CMK (cell line): ENCODE measurements at regions not wholly inside any gene's neighbourhood (a gene's known extent, or its start where the extent isn't known, plus 50 kb on each side); places are given as distances from the start of the nearest gene placed in this dataset.
A peak's percentile ranks its signal among the peaks of the same experiment; 100 is the strongest.

Experiments
- DNase-seq: peaks from one replicate; pipeline ENCODE4 v3.0.0-alpha.2; 2010; ENCODE audit warnings: low read depth

GRCh38 chr2:136242100-136242499 lies 124.2 kb upstream of the CXCR4 start:
- DNase-seq = no peak

GRCh38 chr2:136239079-136239685 lies 121.2 kb upstream of the CXCR4 start:
- no peak for DNase-seq

GRCh38 chr2:136238286-136239078 lies 120.5 kb upstream of the CXCR4 start:
- peak; percentile 46 for DNase-seq

GRCh38 chr2:136236019-136236418 lies 118.1 kb upstream of the CXCR4 start:
- DNase-seq = no peak

- DNase-seq = no peak
These were observed 117.6 kb upstream of the CXCR4 start for GRCh38 chr2:136235546-136235945.

- no peak for DNase-seq
These were observed 116.3 kb upstream of the CXCR4 start for GRCh38 chr2:136234261-136234660.

- no peak for DNase-seq
These were observed 115.3 kb upstream of the CXCR4 start for GRCh38 chr2:136233298-136233697.

GRCh38 chr2:136232456-136233172 lies 114.7 kb upstream of the CXCR4 start:
- no peak for DNase-seq

GRCh38 chr2:136230464-136230863 lies 112.5 kb upstream of the CXCR4 start:
- DNase-seq = no peak

- no peak for DNase-seq
These were observed 109.0 kb upstream of the CXCR4 start for GRCh38 chr2:136226903-136227302.

- no peak for DNase-seq
These were observed 108.2 kb upstream of the CXCR4 start for GRCh38 chr2:136225950-136226835.

- DNase-seq = no peak
These were observed 105.3 kb upstream of the CXCR4 start for GRCh38 chr2:136223274-136223673.

- DNase-seq = no peak
These were observed 104.9 kb upstream of the CXCR4 start for GRCh38 chr2:136222862-136223261.

GRCh38 chr2:136221026-136221425 lies 103.1 kb upstream of the CXCR4 start:
- no peak for DNase-seq

- DNase-seq = no peak
These were observed 102.0 kb upstream of the CXCR4 start for GRCh38 chr2:136219963-136220362.

- no peak for DNase-seq
These were observed 101.4 kb upstream of the CXCR4 start for GRCh38 chr2:136219341-136219740.

- no peak for DNase-seq
These were observed 100.0 kb upstream of the CXCR4 start for GRCh38 chr2:136217996-136218395.

GRCh38 chr2:136215908-136216472 lies 98.0 kb upstream of the CXCR4 start:
- no peak for DNase-seq

- DNase-seq = no peak
These were observed 97.5 kb upstream of the CXCR4 start for GRCh38 chr2:136215449-136215848.

- DNase-seq = no peak
These were observed 96.6 kb upstream of the CXCR4 start for GRCh38 chr2:136214307-136215200.

GRCh38 chr2:136213836-136214235 lies 95.9 kb upstream of the CXCR4 start:
- DNase-seq = no peak
